ENCODE measurements at regions not wholly inside any gene's neighbourhood (a gene's known extent, or its start where the extent isn't known, plus 50 kb on each side); places are given as distances from the start of the nearest gene placed in this dataset.

DNA sequence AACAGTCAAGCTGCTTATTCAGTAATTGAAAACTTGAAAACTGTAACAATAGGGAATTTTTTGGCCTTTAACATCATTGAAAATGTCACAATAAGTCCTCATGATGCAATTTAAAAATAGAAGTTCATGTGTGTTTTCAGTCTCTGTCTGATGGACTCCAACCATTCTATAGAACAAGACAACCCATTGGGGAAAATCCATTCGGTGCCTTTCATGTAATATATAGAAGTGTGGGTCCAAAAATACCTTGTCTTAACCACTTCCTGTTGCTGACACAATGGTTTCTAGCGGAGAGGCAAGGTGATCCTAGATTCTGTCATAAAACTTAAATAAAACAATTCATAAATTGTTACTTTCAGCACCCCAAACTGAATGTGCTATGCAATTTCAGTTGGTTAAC lies 1131.3 kb upstream of the MAP3K7 start:
- Mint-ChIP-seq H3K27me3 (no peaks in the 10 kb centered on the region), H3K36me3 (ENCODE audit: low read depth) (no peaks in the 10 kb centered on the region), H3K9me3 (peaks cover 10% of the 10 kb centered on the region), H3K4me3 (no peak overlapping the region), H3K4me1 (no peaks in the 10 kb centered on the region), H3K27ac (no peak overlapping the region)
- no peak for ATAC-seq (replicated peaks)

DNA sequence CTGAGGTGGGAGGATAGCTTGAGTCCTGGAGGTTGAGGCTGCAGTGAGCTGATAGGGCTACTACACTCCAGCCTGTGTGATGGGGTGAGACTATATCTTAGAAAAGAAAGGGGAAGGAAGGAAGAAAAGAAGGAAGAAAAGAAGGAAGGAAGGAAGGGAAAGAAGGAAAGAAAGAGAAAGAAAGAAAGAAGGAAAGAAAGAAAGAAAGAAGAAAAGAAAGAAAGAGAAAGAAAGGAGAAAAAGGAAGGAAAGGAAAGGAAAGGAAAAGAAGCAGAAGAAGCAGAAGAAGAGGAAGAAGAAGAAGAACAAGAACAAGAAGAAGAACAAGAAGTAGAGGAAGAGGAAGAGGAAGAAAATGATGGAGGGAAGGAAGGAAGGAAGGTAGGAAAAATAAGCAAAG lies 1130.2 kb upstream of the MAP3K7 start:
- Mint-ChIP-seq H3K4me3 (no peak overlapping the region), H3K9me3 (peaks cover 10% of the 10 kb centered on the region), H3K27me3 (no peaks in the 10 kb centered on the region), H3K36me3 (ENCODE audit: low read depth) (no peaks in the 10 kb centered on the region), H3K27ac (no peak overlapping the region), H3K4me1 (no peaks in the 10 kb centered on the region)
- no peak for ATAC-seq (replicated peaks)

DNA sequence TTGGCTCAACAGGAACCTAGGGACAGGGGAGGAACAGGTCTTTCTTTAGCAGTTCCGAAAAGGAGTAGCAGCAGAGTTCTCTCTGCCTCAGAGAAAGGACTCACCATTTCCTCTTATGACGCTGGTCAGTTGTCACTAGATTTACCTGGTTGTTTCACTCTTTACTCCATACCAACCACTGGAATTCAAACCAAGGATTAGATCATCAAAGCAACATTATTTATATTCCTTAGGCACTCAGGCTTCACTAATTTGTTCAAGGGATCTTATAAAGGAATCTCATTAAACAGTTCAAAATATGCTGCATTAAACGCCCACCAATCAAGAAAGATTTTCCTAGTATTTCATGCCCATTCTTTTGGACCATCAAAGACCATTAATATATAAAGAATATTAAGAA lies 1129.5 kb upstream of the MAP3K7 start:
- H3K27me3 Mint-ChIP-seq = no peaks in the 10 kb centered on the region
- H3K36me3 Mint-ChIP-seq (ENCODE audit: low read depth) = no peaks in the 10 kb centered on the region
- ATAC-seq (replicated peaks) = no peak
- H3K4me3 Mint-ChIP-seq = no peak overlapping the region
- H3K27ac Mint-ChIP-seq = no peak overlapping the region
- H3K4me1 Mint-ChIP-seq = no peaks in the 10 kb centered on the region
- H3K9me3 Mint-ChIP-seq = peaks cover 10% of the 10 kb centered on the region

DNA sequence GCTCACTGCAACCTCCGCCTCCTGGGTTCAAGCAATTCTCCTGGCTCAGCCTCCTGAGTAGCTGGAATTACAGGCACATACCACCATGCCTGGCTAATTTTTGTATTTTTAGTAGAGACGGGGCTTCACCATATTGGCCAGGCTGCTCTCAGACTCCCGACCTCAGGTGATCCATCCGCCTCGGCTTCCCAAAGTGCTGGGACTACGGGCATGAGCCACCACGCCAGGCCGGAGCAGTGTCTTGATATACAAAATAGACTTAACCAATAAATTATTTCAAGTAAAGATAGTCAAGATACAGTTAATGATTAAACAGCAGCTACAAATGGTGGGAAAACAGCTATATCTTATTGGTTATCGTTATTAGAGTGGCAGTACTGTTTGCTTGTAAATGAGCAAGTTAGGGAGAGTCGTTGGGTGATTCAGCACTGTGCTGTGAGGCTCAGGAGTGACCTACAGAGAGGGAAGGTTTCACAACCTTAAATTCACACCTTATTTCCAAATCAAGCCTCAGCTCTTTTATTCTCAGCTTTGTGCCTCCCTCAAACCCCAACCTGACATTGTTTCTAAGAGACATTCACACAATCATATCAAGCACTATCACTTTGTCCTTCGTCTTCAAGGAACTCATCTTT lies 1128.4 kb upstream of the MAP3K7 start:
- Mint-ChIP-seq H3K27me3 (no peaks in the 10 kb centered on the region), H3K9me3 (peaks cover 10% of the 10 kb centered on the region), H3K4me3 (no peak overlapping the region), H3K27ac (no peak overlapping the region), H3K36me3 (ENCODE audit: low read depth) (no peaks in the 10 kb centered on the region), H3K4me1 (no peaks in the 10 kb centered on the region)
- ATAC-seq (replicated peaks) = no peak

DNA sequence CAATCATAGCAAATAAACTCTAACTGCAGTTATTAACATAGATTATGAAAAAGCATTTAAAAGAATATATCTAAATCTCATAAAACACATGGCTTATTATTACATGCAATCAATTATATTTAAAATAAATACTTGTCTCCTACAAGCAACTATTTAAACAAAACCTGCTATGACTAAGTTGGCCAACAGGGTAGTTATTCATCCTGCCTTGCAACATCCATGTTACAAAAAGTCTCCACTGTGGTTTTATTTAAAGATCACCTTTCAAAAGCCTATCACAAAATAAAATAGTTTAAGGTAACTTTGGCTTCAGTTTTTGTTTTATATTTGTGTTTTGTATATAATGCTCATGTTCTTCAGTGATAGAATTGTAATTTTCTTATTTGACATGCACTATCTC lies 1127.0 kb upstream of the MAP3K7 start:
- H3K9me3 Mint-ChIP-seq = peaks cover 10% of the 10 kb centered on the region
- no peak for ATAC-seq (replicated peaks)
- H3K27ac Mint-ChIP-seq = no peak overlapping the region
- H3K27me3 Mint-ChIP-seq = no peaks in the 10 kb centered on the region
- no peaks in the 10 kb centered on the region for H3K36me3 Mint-ChIP-seq (ENCODE audit: low read depth)
- no peaks in the 10 kb centered on the region for H3K4me1 Mint-ChIP-seq
- no peak overlapping the region for H3K4me3 Mint-ChIP-seq

DNA sequence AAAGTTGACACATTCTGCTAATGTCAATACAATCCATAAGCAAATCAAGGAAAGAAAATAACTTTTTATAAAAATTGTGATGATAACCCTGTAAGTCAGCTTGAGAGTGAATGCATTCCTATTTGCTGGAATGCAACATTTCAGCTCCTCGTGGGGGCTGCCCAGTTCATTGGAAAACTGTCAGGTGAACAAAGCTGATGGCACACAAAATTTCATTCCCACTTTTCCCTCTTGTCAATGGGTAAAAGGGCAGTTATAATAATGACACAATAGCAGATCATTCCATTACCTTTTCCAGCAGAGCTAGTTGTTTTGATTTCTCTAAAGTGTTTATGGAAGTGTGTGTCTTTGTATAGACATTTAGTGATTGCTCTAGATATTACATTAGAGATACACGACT lies 1124.6 kb upstream of the MAP3K7 start:
- no peaks in the 10 kb centered on the region for H3K4me1 Mint-ChIP-seq
- no peaks in the 10 kb centered on the region for H3K36me3 Mint-ChIP-seq (ENCODE audit: low read depth)
- no peak for ATAC-seq (replicated peaks)
- H3K27me3 Mint-ChIP-seq = no peaks in the 10 kb centered on the region
- peaks cover 4% of the 10 kb centered on the region for H3K9me3 Mint-ChIP-seq
- no peak overlapping the region for H3K27ac Mint-ChIP-seq
- H3K4me3 Mint-ChIP-seq = no peak overlapping the region

DNA sequence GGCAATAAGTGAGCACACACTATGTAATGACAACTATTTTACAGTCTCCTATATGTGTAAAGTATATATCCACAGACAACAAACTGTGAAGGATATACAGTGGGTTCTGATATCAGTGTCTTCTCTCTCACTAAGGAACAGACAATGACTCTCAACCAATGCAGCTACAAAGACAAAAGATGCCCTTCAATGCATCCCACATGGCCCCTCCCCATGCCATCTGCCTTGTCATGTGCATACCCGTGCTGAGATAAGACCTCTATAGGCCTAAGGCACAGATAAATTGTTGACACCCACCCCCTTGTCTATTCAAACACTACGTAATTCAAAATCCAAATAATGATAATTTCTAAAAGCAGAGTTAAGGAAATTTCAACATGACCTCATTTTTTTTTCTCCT lies 1123.5 kb upstream of the MAP3K7 start:
- Mint-ChIP-seq H3K27me3 (no peaks in the 10 kb centered on the region), H3K27ac (no peak overlapping the region), H3K36me3 (ENCODE audit: low read depth) (no peaks in the 10 kb centered on the region), H3K4me1 (no peaks in the 10 kb centered on the region), H3K9me3 (no peaks in the 10 kb centered on the region), H3K4me3 (no peak overlapping the region)
- no peak for ATAC-seq (replicated peaks)

DNA sequence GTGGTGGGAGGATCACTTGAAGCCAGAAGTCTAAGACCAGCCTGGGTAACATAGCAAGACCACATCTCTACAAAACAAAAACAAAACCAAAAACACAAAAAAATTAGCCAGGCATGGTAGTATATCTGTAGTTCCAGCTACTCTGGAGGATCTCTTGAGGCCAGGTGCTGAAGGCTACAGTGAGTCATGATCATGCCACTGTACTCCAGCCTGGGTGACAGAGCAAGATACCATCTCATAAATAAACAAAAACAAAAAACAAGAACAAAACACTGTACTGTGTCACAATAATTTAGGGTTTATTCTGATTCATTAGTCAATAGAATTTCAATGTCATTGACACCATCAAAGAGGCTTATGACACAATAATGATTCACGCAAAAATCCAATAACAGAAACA lies 1121.7 kb upstream of the MAP3K7 start:
- ATAC-seq (replicated peaks) = no peak
- Mint-ChIP-seq H3K9me3 (peaks cover 1% of the 10 kb centered on the region), H3K4me3 (no peak overlapping the region), H3K27me3 (no peaks in the 10 kb centered on the region), H3K36me3 (ENCODE audit: low read depth) (no peaks in the 10 kb centered on the region), H3K27ac (no peak overlapping the region), H3K4me1 (no peaks in the 10 kb centered on the region)

DNA sequence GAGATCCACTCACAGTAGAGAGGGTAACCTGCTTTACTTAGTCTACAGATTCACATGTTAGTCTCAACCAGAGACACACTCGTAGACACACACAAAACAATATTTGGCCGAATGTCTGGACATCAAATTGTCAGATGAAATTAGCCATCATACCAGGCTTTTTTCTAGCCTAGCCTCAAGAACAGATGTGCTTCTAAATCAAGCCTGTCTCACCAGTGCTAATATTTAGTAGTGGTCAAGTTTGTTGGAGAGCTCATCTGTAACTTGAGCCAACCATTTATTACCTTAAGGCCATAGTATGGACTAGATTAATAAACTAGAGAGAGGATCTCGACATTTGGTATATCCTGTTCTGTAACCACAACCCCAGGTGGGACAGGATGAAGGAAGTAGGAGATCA lies 1118.8 kb upstream of the MAP3K7 start:
- peaks cover 16% of the 10 kb centered on the region for H3K9me3 Mint-ChIP-seq
- no peaks in the 10 kb centered on the region for H3K27me3 Mint-ChIP-seq
- H3K36me3 Mint-ChIP-seq (ENCODE audit: low read depth) = no peaks in the 10 kb centered on the region
- H3K4me3 Mint-ChIP-seq = no peak overlapping the region
- ATAC-seq (replicated peaks) = no peak
- H3K27ac Mint-ChIP-seq = no peak overlapping the region
- no peaks in the 10 kb centered on the region for H3K4me1 Mint-ChIP-seq

DNA sequence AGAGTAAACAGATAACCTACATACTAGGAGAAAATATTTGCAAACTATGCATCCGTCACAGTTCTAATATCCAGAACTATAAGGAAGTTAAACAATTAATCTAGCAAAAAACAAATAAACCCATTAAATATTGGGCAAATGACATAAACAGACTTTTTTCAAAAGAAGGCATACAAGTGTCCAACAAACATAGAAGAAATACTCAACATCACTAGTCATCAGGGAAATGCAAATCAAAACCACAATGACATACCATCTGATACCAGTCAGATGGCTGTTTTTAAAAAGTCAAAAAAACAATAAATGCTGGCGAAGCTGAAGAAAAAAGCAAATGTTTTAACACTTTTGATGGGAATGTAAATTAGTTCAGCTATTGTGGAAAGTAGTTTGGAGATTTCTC lies 1117.7 kb upstream of the MAP3K7 start:
- Mint-ChIP-seq H3K4me1 (no peaks in the 10 kb centered on the region), H3K27me3 (no peaks in the 10 kb centered on the region), H3K9me3 (peaks cover 16% of the 10 kb centered on the region), H3K4me3 (no peak overlapping the region), H3K27ac (no peak overlapping the region), H3K36me3 (ENCODE audit: low read depth) (no peaks in the 10 kb centered on the region)
- no peak for ATAC-seq (replicated peaks)

DNA sequence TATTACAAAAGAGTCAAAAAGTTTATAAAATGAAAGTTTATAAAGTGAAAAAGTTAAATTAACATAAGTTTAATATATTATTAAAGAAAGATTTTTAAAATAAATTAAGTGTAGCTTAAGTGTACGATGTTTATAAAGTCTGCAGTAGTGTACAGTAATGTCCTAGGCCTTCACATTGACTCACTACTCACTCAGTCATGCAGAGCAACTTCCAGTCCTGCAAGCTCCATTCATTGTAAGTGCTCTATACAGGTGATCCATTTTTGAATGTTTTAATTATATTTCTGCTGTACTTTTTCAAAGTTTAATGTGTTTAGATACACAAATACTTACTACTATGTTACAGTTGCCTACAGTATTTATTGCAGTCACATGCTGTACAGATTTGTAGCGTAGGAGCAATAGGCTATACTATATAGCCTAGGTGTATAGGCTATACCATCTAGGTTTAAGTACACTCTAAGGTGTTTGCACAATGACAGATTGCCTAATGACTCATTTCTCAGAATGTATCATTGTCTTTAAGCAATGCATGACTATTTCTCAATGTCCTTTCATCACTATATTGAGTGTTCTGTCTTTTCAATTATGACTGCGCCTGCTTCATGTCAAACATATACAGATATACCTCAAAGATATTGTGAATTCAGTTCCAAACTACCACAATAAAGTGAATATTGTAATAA lies 1110.3 kb upstream of the MAP3K7 start:
- ATAC-seq (replicated peaks) = peak; percentile 43
- H3K4me3 Mint-ChIP-seq = no peak overlapping the region
- no peaks in the 10 kb centered on the region for H3K4me1 Mint-ChIP-seq
- no peaks in the 10 kb centered on the region for H3K27me3 Mint-ChIP-seq
- peaks cover 8% of the 10 kb centered on the region for H3K9me3 Mint-ChIP-seq
- no peak overlapping the region for H3K27ac Mint-ChIP-seq
- H3K36me3 Mint-ChIP-seq (ENCODE audit: low read depth) = no peaks in the 10 kb centered on the region

DNA sequence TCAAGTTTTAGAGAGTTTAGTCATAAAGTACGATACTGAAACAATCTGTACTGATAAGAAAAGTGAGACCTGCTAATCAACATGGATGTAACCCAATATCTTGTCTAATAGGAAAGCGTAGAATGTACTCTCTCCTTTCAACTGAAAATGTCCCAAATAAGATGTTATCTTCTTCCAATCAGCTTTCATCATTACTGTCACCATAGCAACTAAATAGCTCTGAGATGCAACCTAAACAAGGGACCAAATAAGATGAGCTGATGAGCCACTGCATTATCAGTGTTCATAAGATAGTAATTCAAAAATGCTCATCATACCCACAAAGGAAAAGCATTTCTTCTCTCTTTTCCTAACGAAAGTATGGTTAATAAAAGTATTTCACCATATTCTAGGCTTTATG lies 1108.3 kb upstream of the MAP3K7 start:
- Mint-ChIP-seq H3K9me3 (no peaks in the 10 kb centered on the region), H3K36me3 (ENCODE audit: low read depth) (no peaks in the 10 kb centered on the region), H3K4me1 (no peaks in the 10 kb centered on the region), H3K27ac (no peak overlapping the region), H3K27me3 (no peaks in the 10 kb centered on the region), H3K4me3 (no peak overlapping the region)
- no peak for ATAC-seq (replicated peaks)

DNA sequence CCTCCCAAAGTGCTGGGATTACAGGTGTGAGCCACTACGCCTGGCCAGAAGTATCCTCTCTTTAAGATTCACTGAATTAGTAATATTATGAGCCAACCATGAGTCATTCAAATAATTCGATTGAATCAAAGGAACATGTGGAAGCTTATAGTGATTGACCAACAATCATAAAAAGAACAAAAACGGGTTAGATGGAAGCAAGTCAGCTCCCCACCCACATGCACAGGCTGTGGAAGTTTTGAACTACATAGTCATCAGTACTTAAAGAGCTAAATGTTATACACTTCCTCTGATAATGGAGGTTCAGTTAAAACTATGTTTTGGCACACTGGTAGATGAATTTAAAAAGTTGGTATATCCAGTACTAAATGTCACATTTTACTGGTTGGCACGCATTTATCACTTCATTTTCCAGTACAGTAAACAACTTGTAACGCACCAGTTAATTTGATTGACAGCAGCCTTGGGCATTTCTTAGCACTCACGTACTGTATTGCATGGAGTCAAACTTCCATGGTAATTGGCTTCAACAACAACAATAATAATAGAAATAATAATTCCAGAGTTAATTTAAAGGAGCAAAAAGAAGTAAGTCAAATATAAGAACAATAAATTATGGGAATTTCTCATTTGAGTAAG lies 1107.3 kb upstream of the MAP3K7 start:
- H3K4me1 Mint-ChIP-seq = no peaks in the 10 kb centered on the region
- H3K27me3 Mint-ChIP-seq = no peaks in the 10 kb centered on the region

DNA sequence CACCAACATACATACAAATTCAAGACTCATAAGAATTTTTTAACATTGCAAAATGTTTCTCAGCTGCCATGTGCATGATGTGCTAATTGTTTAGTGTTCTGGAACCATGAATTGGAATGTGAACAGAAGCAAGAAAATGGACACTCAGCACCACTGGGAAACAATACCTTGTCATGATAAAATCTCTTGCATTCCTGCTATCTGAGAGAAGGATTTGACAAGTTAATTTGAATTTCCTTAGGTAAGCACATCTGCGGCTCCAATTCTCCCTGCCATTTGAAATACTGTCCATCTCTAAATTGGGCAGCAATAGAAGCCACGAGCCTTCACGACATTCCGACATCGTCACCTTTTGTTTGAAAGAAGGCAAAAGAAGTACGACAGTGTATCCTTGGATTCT lies 1104.6 kb upstream of the MAP3K7 start:
- no peak for ATAC-seq (replicated peaks)
- Mint-ChIP-seq H3K4me3 (no peak overlapping the region), H3K4me1 (no peaks in the 10 kb centered on the region), H3K36me3 (ENCODE audit: low read depth) (no peaks in the 10 kb centered on the region), H3K27ac (no peak overlapping the region), H3K27me3 (no peaks in the 10 kb centered on the region), H3K9me3 (no peaks in the 10 kb centered on the region)

More for the DNA sequence above, 1107.3 kb upstream of the MAP3K7 start:
- ATAC-seq (replicated peaks) = no peak
- H3K9me3 Mint-ChIP-seq = no peaks in the 10 kb centered on the region
- H3K27ac Mint-ChIP-seq = no peak overlapping the region
- H3K4me3 Mint-ChIP-seq = no peak overlapping the region
- no peaks in the 10 kb centered on the region for H3K36me3 Mint-ChIP-seq (ENCODE audit: low read depth)

DNA sequence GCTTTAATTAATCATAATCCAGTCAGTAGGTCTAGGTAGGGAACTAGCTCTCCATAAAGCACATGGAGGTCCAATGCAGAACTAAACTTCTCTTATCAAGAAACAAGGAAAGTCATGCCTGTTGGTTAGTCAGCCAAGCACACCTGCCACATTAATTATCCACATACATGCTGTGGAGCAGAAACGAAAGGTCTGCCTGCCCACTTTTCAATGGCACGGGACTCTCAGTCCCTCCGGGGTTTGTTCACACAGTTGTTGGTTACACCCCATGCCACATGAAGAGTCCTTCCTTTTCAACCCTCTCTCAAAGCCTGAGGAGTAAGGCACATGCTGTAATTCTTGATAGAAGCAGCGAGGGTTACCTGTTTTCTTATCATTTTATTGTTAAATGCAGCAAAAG lies 1096.4 kb upstream of the MAP3K7 start:
- Mint-ChIP-seq H3K4me3 (no peak overlapping the region), H3K36me3 (ENCODE audit: low read depth) (no peaks in the 10 kb centered on the region)
- ATAC-seq (replicated peaks) = no peak

More for the DNA sequence above, 1096.4 kb upstream of the MAP3K7 start:
- Mint-ChIP-seq H3K27ac (no peak overlapping the region), H3K27me3 (no peaks in the 10 kb centered on the region), H3K4me1 (no peaks in the 10 kb centered on the region), H3K9me3 (no peaks in the 10 kb centered on the region)
